Hematopoietic multipotent progenitor cell treated with erythropoietin and hydrocortisone succinate and interleukin-3 and kit ligand, for 15 days (in vitro differentiated cells): ENCODE measurements at regions not wholly inside any gene's neighbourhood (a gene's known extent, or its start where the extent isn't known, plus 50 kb on each side); places are given as distances from the start of the nearest gene placed in this dataset.
"Not testable (repeated sequence)": the region's sequence is repeated elsewhere in the genome, so short reads cannot be mapped to it uniquely, and the experiment has no call there.

ENCODE experiments used
- DNase-seq: peaks from one replicate; pipeline ENCODE4 v3.0.0-alpha.2; 2015; ENCODE audit warnings: low spot score

GRCh38 chr1:34369701-34370455, 193.2 kb downstream of the C1orf94 start:
- no peak for DNase-seq

GRCh38 chr1:34370748-34371147, 194.0 kb downstream of the C1orf94 start:
- no peak for DNase-seq

GRCh38 chr1:34371179-34371578, 194.5 kb downstream of the C1orf94 start:
- not testable (repeated sequence) for DNase-seq

- DNase-seq, result no peak
These were observed 195.3 kb downstream of the C1orf94 start for GRCh38 chr1:34371829-34372532.

- no peak for DNase-seq
These were observed 196.2 kb downstream of the C1orf94 start for GRCh38 chr1:34372891-34373290.

GRCh38 chr1:34373912-34374311, 197.2 kb downstream of the C1orf94 start:
- DNase-seq, result no peak

GRCh38 chr1:34376531-34376930, 199.8 kb downstream of the C1orf94 start:
- DNase-seq, result no peak

GRCh38 chr1:34378968-34379856, 202.5 kb downstream of the C1orf94 start:
- DNase-seq, result no peak

- DNase-seq, result no peak
These were observed 203.2 kb downstream of the C1orf94 start for GRCh38 chr1:34379911-34380310.

GRCh38 chr1:34380526-34381124, 203.9 kb downstream of the C1orf94 start:
- DNase-seq, result no peak

GRCh38 chr1:34389974-34390373, 213.3 kb downstream of the C1orf94 start:
- no peak for DNase-seq

GRCh38 chr1:34396042-34396441, 219.3 kb downstream of the C1orf94 start:
- DNase-seq, result no peak

GRCh38 chr1:34398241-34398915, 221.7 kb downstream of the C1orf94 start:
- no peak for DNase-seq

GRCh38 chr1:34398916-34399275, 222.2 kb downstream of the C1orf94 start:
- DNase-seq, result no peak

- no peak for DNase-seq
These were observed 224.0 kb downstream of the C1orf94 start for GRCh38 chr1:34400675-34401074.

- no peak for DNase-seq
These were observed 226.4 kb downstream of the C1orf94 start for GRCh38 chr1:34403156-34403555.

GRCh38 chr1:34404804-34405203, 228.1 kb downstream of the C1orf94 start:
- DNase-seq, result no peak

GRCh38 chr1:34405266-34405959, 228.7 kb downstream of the C1orf94 start:
- DNase-seq, result no peak

GRCh38 chr1:34406377-34406776, 229.7 kb downstream of the C1orf94 start:
- no peak for DNase-seq

- DNase-seq, result no peak
These were observed 230.3 kb downstream of the C1orf94 start for GRCh38 chr1:34406833-34407539.
